ENCODE measurements at regions not wholly inside any gene's neighbourhood (a gene's known extent, or its start where the extent isn't known, plus 50 kb on each side); places are given as distances from the start of the nearest gene placed in this dataset.
"Not testable (repeated sequence)": the region's sequence is repeated elsewhere in the genome, so short reads cannot be mapped to it uniquely, and the experiment has no call there.

GRCh38 chr3:177803500-177803899 is 606.2 kb upstream of the TBL1XR1 start:
- DNase-seq (no peak), ATAC-seq (no peak)
- Mint-ChIP-seq H3K27ac (no peak overlapping the region), H3K27me3 (ENCODE audit: low read depth) (no peaks in the 10 kb centered on the region), H3K4me1 (ENCODE audit: low read depth) (peaks cover 8% of the 10 kb centered on the region), H3K4me3 (no peak overlapping the region), H3K9me3 (ENCODE audit: insufficient read depth) (peaks cover 10% of the 10 kb centered on the region), H3K36me3 (ENCODE audit: low read depth) (no peaks in the 10 kb centered on the region)
- CTCF ChIA-PET, result no interaction called here
- POLR2A ChIA-PET, result no interaction called here

DNA sequence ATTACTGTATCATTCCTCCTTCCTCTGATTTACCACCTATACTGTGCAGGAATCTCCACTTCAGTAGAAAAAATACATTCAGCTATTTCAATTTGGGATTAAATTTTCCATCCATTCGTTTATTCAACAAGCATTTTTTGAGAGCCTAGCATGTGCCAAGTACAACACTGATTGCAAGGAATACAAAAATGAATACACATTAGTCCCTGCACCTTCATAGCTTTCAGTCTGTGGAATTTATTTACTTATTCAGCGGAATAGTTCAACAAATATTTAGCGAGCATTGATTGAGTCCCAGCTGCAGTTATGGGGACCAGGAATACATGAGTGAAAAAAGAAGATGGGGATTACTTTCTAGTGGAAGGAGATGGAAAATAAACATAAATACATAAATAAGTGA is 606.8 kb upstream of the TBL1XR1 start:
- POLR2A ChIA-PET, result no interaction called here
- H3K4me1 Mint-ChIP-seq (ENCODE audit: low read depth), result peaks cover 8% of the 10 kb centered on the region
- DNase-seq, result no peak
- no peak for ATAC-seq
- H3K9me3 Mint-ChIP-seq (ENCODE audit: insufficient read depth), result peaks cover 10% of the 10 kb centered on the region
- H3K36me3 Mint-ChIP-seq (ENCODE audit: low read depth), result no peaks in the 10 kb centered on the region
- H3K4me3 Mint-ChIP-seq, result no peak overlapping the region
- H3K27me3 Mint-ChIP-seq (ENCODE audit: low read depth), result no peaks in the 10 kb centered on the region
- H3K27ac Mint-ChIP-seq, result no peak overlapping the region
- CTCF ChIA-PET, result no interaction called here

GRCh38 chr3:177804646-177805045 is 607.4 kb upstream of the TBL1XR1 start:
- Mint-ChIP-seq H3K4me1 (ENCODE audit: low read depth) (peaks cover 7% of the 10 kb centered on the region), H3K36me3 (ENCODE audit: low read depth) (no peaks in the 10 kb centered on the region), H3K4me3 (no peak overlapping the region), H3K27me3 (ENCODE audit: low read depth) (no peaks in the 10 kb centered on the region), H3K27ac (no peak overlapping the region), H3K9me3 (ENCODE audit: insufficient read depth) (peaks cover 10% of the 10 kb centered on the region)
- no peak for DNase-seq
- ChIA-PET POLR2A (no interaction called here), CTCF (no interaction called here)
- ATAC-seq, result no peak

GRCh38 chr3:177807150-177807875 is 610.0 kb upstream of the TBL1XR1 start:
- H3K9me3 Mint-ChIP-seq (ENCODE audit: insufficient read depth), result peaks cover 14% of the 10 kb centered on the region
- no peak overlapping the region for H3K4me3 Mint-ChIP-seq
- peaks cover 7% of the 10 kb centered on the region for H3K4me1 Mint-ChIP-seq (ENCODE audit: low read depth)
- no peaks in the 10 kb centered on the region for H3K36me3 Mint-ChIP-seq (ENCODE audit: low read depth)
- POLR2A ChIA-PET, result interaction anchor here (0.6 kb wide), 1 partner anchor 658 kb away, joined by 3 read pairs; no protein-coding TSS in a partner anchor
- H3K27me3 Mint-ChIP-seq (ENCODE audit: low read depth), result no peaks in the 10 kb centered on the region
- no peak for ATAC-seq
- CTCF ChIA-PET, result no interaction called here
- no peak overlapping the region for H3K27ac Mint-ChIP-seq
- no peak for DNase-seq

GRCh38 chr3:177808928-177809478 is 611.7 kb upstream of the TBL1XR1 start:
- ATAC-seq; POLR2A ChIA-PET; H3K27me3 Mint-ChIP-seq (ENCODE audit: low read depth); H3K27ac Mint-ChIP-seq; DNase-seq; CTCF ChIA-PET; H3K36me3 Mint-ChIP-seq (ENCODE audit: low read depth); H3K4me3 Mint-ChIP-seq; H3K4me1 Mint-ChIP-seq (ENCODE audit: low read depth): not testable (repeated sequence)
- peaks cover 14% of the 10 kb centered on the region for H3K9me3 Mint-ChIP-seq (ENCODE audit: insufficient read depth)

DNA sequence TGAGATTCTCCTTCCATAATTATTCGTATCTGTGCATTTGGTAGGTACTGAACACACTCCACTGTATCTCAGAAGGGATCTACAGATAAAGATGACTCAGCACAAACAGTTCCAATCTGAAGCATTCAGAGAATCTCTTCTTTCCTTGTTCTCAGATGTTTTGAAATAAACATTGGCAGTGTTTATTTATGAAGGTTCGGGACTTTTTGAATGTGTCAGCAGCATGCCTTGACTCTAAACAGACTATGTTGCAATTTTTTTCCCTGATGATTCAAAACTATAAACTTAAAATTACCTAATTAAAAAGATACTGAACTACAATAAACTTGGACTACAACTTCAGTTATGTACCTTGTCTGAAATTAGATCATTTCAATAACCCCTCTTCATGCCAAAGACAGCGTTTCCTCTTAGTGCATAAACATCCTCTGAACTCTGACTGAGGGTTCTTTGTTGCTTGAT is 612.9 kb upstream of the TBL1XR1 start:
- POLR2A ChIA-PET, result no interaction called here

DNA sequence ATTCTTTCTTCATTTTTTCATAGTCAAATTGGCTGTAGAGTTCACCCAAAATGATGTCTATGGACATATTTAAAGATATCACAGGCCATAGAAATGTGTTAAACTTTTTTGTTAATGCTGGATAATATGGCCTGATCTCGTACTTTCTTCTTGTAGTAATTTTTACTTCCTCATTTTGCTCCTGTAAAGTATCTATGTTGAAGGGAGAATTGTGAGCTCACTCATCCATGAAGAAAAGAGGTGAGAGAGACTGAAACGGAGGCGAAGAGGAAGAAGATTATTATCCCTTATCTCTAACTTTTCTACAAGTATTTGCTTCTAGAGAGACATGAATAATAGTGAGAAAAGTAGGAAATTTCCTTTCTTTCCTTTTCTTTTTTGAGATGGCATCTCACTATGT is 613.8 kb upstream of the TBL1XR1 start:
- no peaks in the 10 kb centered on the region for H3K36me3 Mint-ChIP-seq (ENCODE audit: low read depth)
- ATAC-seq, result no peak
- peaks cover 14% of the 10 kb centered on the region for H3K9me3 Mint-ChIP-seq (ENCODE audit: insufficient read depth)
- no peak overlapping the region for H3K4me3 Mint-ChIP-seq
- POLR2A ChIA-PET, result no interaction called here
- no peak for DNase-seq
- no peaks in the 10 kb centered on the region for H3K27me3 Mint-ChIP-seq (ENCODE audit: low read depth)
- H3K4me1 Mint-ChIP-seq (ENCODE audit: low read depth), result peaks cover 7% of the 10 kb centered on the region
- CTCF ChIA-PET, result no interaction called here
- H3K27ac Mint-ChIP-seq, result no peak overlapping the region

More for the DNA sequence above, 612.9 kb upstream of the TBL1XR1 start:
- DNase-seq (no peak), ATAC-seq (no peak)
- no peaks in the 10 kb centered on the region for H3K27me3 Mint-ChIP-seq (ENCODE audit: low read depth)
- peaks cover 14% of the 10 kb centered on the region for H3K9me3 Mint-ChIP-seq (ENCODE audit: insufficient read depth)
- peaks cover 7% of the 10 kb centered on the region for H3K4me1 Mint-ChIP-seq (ENCODE audit: low read depth)
- no peak overlapping the region for H3K4me3 Mint-ChIP-seq
- no peaks in the 10 kb centered on the region for H3K36me3 Mint-ChIP-seq (ENCODE audit: low read depth)
- H3K27ac Mint-ChIP-seq, result no peak overlapping the region
- CTCF ChIA-PET, result no interaction called here

DNA sequence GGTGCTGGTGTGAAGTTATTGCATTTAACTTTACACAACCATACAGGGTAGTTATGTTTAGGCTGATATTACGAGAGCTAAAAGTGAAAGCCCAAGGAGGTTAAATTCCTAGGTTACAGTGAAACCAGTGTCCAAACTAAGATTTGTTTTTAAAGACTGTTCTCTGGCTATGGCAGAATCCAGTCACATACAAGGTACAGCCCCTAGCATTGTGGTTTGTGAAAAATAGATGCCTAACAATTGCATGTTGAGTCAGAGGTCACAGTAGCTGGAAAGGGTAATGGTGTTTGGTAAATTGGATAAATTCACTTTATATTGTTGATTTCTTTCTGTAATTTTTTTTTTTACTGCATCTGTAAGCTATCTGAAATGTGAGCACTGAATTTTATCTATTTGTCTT is 614.6 kb upstream of the TBL1XR1 start:
- POLR2A ChIA-PET, result no interaction called here
- no peak overlapping the region for H3K27ac Mint-ChIP-seq
- ATAC-seq (no peak), DNase-seq (no peak)
- peaks cover 7% of the 10 kb centered on the region for H3K4me1 Mint-ChIP-seq (ENCODE audit: low read depth)
- H3K4me3 Mint-ChIP-seq, result no peak overlapping the region
- H3K36me3 Mint-ChIP-seq (ENCODE audit: low read depth), result no peaks in the 10 kb centered on the region
- H3K9me3 Mint-ChIP-seq (ENCODE audit: insufficient read depth), result peaks cover 13% of the 10 kb centered on the region
- H3K27me3 Mint-ChIP-seq (ENCODE audit: low read depth), result no peaks in the 10 kb centered on the region
- CTCF ChIA-PET, result no interaction called here

GRCh38 chr3:177812492-177812891 is 615.2 kb upstream of the TBL1XR1 start:
- no peaks in the 10 kb centered on the region for H3K27me3 Mint-ChIP-seq (ENCODE audit: low read depth)
- CTCF ChIA-PET, result no interaction called here
- ATAC-seq (no peak), DNase-seq (no peak)
- peaks cover 7% of the 10 kb centered on the region for H3K9me3 Mint-ChIP-seq (ENCODE audit: insufficient read depth)
- no peaks in the 10 kb centered on the region for H3K36me3 Mint-ChIP-seq (ENCODE audit: low read depth)
- H3K4me3 Mint-ChIP-seq, result no peak overlapping the region
- POLR2A ChIA-PET, result no interaction called here
- no peak overlapping the region for H3K27ac Mint-ChIP-seq
- peaks cover 7% of the 10 kb centered on the region for H3K4me1 Mint-ChIP-seq (ENCODE audit: low read depth)

DNA sequence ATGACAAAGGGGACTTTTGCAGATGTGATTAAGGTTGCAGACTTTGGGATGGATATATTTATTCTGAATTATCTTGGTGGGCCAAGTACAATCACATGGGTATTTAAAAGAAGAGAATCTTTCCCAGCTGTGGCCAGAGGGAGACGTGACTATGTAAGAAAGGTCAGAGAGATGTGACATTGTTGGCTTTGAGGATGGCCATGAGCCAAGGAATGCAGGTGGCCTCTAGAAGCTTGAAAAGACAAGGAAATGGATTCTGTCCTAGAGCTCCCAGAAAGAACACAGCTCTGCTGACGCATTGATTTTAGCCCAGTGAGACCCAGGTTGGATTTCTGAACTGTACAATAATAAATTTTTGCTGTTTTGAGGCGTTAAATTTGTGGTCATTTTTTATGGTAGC is 616.0 kb upstream of the TBL1XR1 start:
- ATAC-seq, result no peak

GRCh38 chr3:177816667-177817208 is 619.5 kb upstream of the TBL1XR1 start:
- H3K27me3 Mint-ChIP-seq (ENCODE audit: low read depth), result no peaks in the 10 kb centered on the region

More for the DNA sequence above, 616.0 kb upstream of the TBL1XR1 start:
- DNase-seq, result no peak
- Mint-ChIP-seq H3K36me3 (ENCODE audit: low read depth) (no peaks in the 10 kb centered on the region), H3K27me3 (ENCODE audit: low read depth) (no peaks in the 10 kb centered on the region), H3K27ac (no peak overlapping the region), H3K4me1 (ENCODE audit: low read depth) (peaks cover 7% of the 10 kb centered on the region), H3K4me3 (no peak overlapping the region), H3K9me3 (ENCODE audit: insufficient read depth) (peaks cover 4% of the 10 kb centered on the region)
- CTCF ChIA-PET, result no interaction called here
- POLR2A ChIA-PET, result no interaction called here

GRCh38 chr3:177817751-177818150 is 620.5 kb upstream of the TBL1XR1 start:
- CTCF ChIA-PET, result no interaction called here
- DNase-seq (no peak), ATAC-seq (no peak)
- Mint-ChIP-seq H3K9me3 (ENCODE audit: insufficient read depth) (no peaks in the 10 kb centered on the region), H3K4me3 (no peak overlapping the region), H3K27ac (no peak overlapping the region), H3K27me3 (ENCODE audit: low read depth) (no peaks in the 10 kb centered on the region), H3K4me1 (ENCODE audit: low read depth) (peaks cover 5% of the 10 kb centered on the region), H3K36me3 (ENCODE audit: low read depth) (no peaks in the 10 kb centered on the region)
- POLR2A ChIA-PET, result no interaction called here

More at GRCh38 chr3:177816667-177817208, 619.5 kb upstream of the TBL1XR1 start:
- ChIA-PET POLR2A (no interaction called here), CTCF (no interaction called here)
- no peak overlapping the region for H3K4me3 Mint-ChIP-seq
- no peak for DNase-seq
- no peak overlapping the region for H3K27ac Mint-ChIP-seq
- no peaks in the 10 kb centered on the region for H3K36me3 Mint-ChIP-seq (ENCODE audit: low read depth)
- H3K9me3 Mint-ChIP-seq (ENCODE audit: insufficient read depth), result no peaks in the 10 kb centered on the region
- H3K4me1 Mint-ChIP-seq (ENCODE audit: low read depth), result peaks cover 5% of the 10 kb centered on the region
- no peak for ATAC-seq
